H9 (cell line): ENCODE measurements at regions not wholly inside any gene's neighbourhood (a gene's known extent, or its start where the extent isn't known, plus 50 kb on each side); places are given as distances from the start of the nearest gene placed in this dataset.

Experiments used
- DNase-seq: peaks from one replicate; pipeline ENCODE4 v3.0.0-alpha.2; 2017
- H2AFZ ChIP-seq: one replicate; pipeline ENCODE4 v1.6.1; 2013; ENCODE audit warnings: mild to moderate bottlenecking, low read length, control low read depth, moderate library complexity
- H2AK5ac ChIP-seq: 2 replicates; pipeline ENCODE4 v1.6.1; 2013; ENCODE audit warnings: low read length, control low read depth, mixed read lengths; ENCODE audit not compliant: insufficient read length
- H2BK120ac ChIP-seq: one replicate; pipeline ENCODE4 v1.6.1; 2013; ENCODE audit warnings: low read depth, mild to moderate bottlenecking, low read length, control low read depth, inconsistent platforms; ENCODE audit not compliant: poor library complexity, severe bottlenecking
- H2BK12ac ChIP-seq: 2 replicates; pipeline ENCODE4 v1.6.1; 2013; ENCODE audit warnings: low read length, control low read depth, mixed read lengths, low read depth; ENCODE audit not compliant: insufficient read length
- H2BK15ac ChIP-seq: 2 replicates; pipeline ENCODE4 v1.6.1; 2013; ENCODE audit warnings: low read depth, low read length, control low read depth
- H2BK20ac ChIP-seq: one replicate; pipeline ENCODE4 v1.6.1; 2013; ENCODE audit warnings: low read depth, mild to moderate bottlenecking, low read length, control low read depth, inconsistent platforms; ENCODE audit not compliant: poor library complexity, severe bottlenecking
- H2BK5ac ChIP-seq: 2 replicates; pipeline ENCODE4 v1.6.1; 2013; ENCODE audit warnings: low read length, control low read depth, mixed read lengths; ENCODE audit not compliant: insufficient read length
- H3K14ac ChIP-seq: 2 replicates; pipeline ENCODE4 v1.6.1; 2013; ENCODE audit warnings: low read length, control low read depth; ENCODE audit not compliant: insufficient read depth
- H3K18ac ChIP-seq: 2 replicates; pipeline ENCODE4 v1.6.1; 2013; ENCODE audit warnings: low read depth, mild to moderate bottlenecking, mixed read lengths, low read length, control low read depth; ENCODE audit not compliant: insufficient read length
- H3K23ac ChIP-seq: 2 replicates; pipeline ENCODE4 v1.6.1; 2013; ENCODE audit warnings: low read length, control low read depth, mixed read lengths, low read depth; ENCODE audit not compliant: insufficient read length
- H3K23me2 ChIP-seq: 2 replicates; pipeline ENCODE4 v1.6.1; 2013; ENCODE audit warnings: low read depth, mild to moderate bottlenecking, mixed read lengths, low read length, control low read depth; ENCODE audit not compliant: insufficient read length, poor library complexity, severe bottlenecking
- H3K27ac ChIP-seq: 2 replicates; pipeline ENCODE4 v1.5.1; 2013; ENCODE audit warnings: low read length, control low read depth, mixed read lengths, low read depth; ENCODE audit not compliant: insufficient read length
- H3K27me3 ChIP-seq: 2 replicates; pipeline ENCODE4 v1.6.1; 2013; ENCODE audit warnings: low read length, control low read depth, inconsistent platforms; ENCODE audit not compliant: insufficient read depth
- H3K4ac ChIP-seq: 2 replicates; pipeline ENCODE4 v1.6.1; 2013; ENCODE audit warnings: low read depth, mild to moderate bottlenecking, control low read depth, inconsistent platforms, low read length, moderate library complexity
- H3K4me1 ChIP-seq: 2 replicates; pipeline ENCODE4 v1.6.1; 2013; ENCODE audit warnings: low read length, control low read depth, inconsistent platforms; ENCODE audit not compliant: insufficient read depth
- H3K4me2 ChIP-seq: 2 replicates; pipeline ENCODE4 v1.6.1; 2013; ENCODE audit warnings: low read length, control low read depth, mixed read lengths; ENCODE audit not compliant: insufficient read length, insufficient read depth
- H3K56ac ChIP-seq: 2 replicates; pipeline ENCODE4 v1.6.1; 2013; ENCODE audit warnings: low read depth, mild to moderate bottlenecking, mixed read lengths, low read length, control low read depth; ENCODE audit not compliant: insufficient read length
- H3K79me1 ChIP-seq: 2 replicates; pipeline ENCODE4 v1.6.1; 2013; ENCODE audit warnings: low read depth, mild to moderate bottlenecking, moderate library complexity, low read length, control low read depth, inconsistent platforms; ENCODE audit not compliant: insufficient read depth, poor library complexity, severe bottlenecking
- H3K79me2 ChIP-seq: 2 replicates; pipeline ENCODE4 v1.6.1; 2013; ENCODE audit warnings: low read length, control low read depth, inconsistent platforms; ENCODE audit not compliant: insufficient read depth
- H3K9ac ChIP-seq: 2 replicates; pipeline ENCODE4 v1.6.1; 2013; ENCODE audit warnings: low read length, control low read depth, mixed read lengths; ENCODE audit not compliant: insufficient read length; ENCODE audit errors: extremely low read depth
- H3K9me3 ChIP-seq: one replicate; pipeline ENCODE4 v1.6.1; 2013; ENCODE audit warnings: low read depth, low read length, inconsistent platforms; ENCODE audit not compliant: control insufficient read depth
- H3T11ph ChIP-seq: one replicate; pipeline ENCODE4 v1.6.1; 2013; ENCODE audit warnings: mild to moderate bottlenecking, low read length, control low read depth, inconsistent platforms
- H4K20me1 ChIP-seq: one replicate; pipeline ENCODE4 v1.6.1; 2013; ENCODE audit not compliant: control insufficient read depth, insufficient read length, insufficient read depth
- H4K5ac ChIP-seq: 2 replicates; pipeline ENCODE4 v1.6.1; 2013; ENCODE audit warnings: low read depth, mild to moderate bottlenecking, mixed read lengths, low read length, control low read depth; ENCODE audit not compliant: insufficient read length
- H4K8ac ChIP-seq: replicated peaks from 2 replicates; pipeline ENCODE4 v1.6.1; 2013; ENCODE audit warnings: low read length, control low read depth, mixed read lengths, low read depth; ENCODE audit not compliant: insufficient read length
- H4K91ac ChIP-seq: 2 replicates; pipeline ENCODE4 v1.6.1; 2013; ENCODE audit warnings: low read depth, mild to moderate bottlenecking, moderate library complexity, mixed read lengths, low read length, control low read depth; ENCODE audit not compliant: insufficient read length
- H3K27ac Mint-ChIP-seq, 3 experiments: 2 replicates in 2 of 3; 3 replicates in 1 of 3; pipeline ENCODE4 v1.8.0; 2020 to 2021; ENCODE audit warnings: mixed read lengths in 3 of 3, mild to moderate bottlenecking in 1 of 3, moderate library complexity in 1 of 3
- H3K27me3 Mint-ChIP-seq: 2 replicates; pipeline ENCODE4 v1.8.0; 2021; ENCODE audit warnings: low read depth, mild to moderate bottlenecking, moderate library complexity, mixed read lengths
- H3K36me3 Mint-ChIP-seq, 3 experiments: 2 replicates in 2 of 3; 3 replicates in 1 of 3; pipeline ENCODE4 v1.8.0; 2020 to 2021; ENCODE audit warnings: low read depth in 3 of 3, mixed read lengths in 3 of 3; ENCODE audit not compliant: insufficient read depth in 1 of 3
- H3K4me1 Mint-ChIP-seq, 2 experiments: 2 replicates each; pipeline ENCODE4 v1.8.0; 2020; ENCODE audit warnings: mixed read lengths in 2 of 2
- H3K4me3 Mint-ChIP-seq, 2 experiments: 2 replicates in 1 of 2; 3 replicates in 1 of 2; pipeline ENCODE4 v1.8.0; 2020 to 2021; ENCODE audit warnings: mild to moderate bottlenecking in 2 of 2, mixed read lengths in 2 of 2, moderate library complexity in 1 of 2
- H3K9me3 Mint-ChIP-seq, 2 experiments: 2 replicates in 1 of 2; 3 replicates in 1 of 2; pipeline ENCODE4 v1.8.0; 2020; ENCODE audit warnings: mild to moderate bottlenecking in 2 of 2, mixed read lengths in 2 of 2, moderate library complexity in 1 of 2
- CTCF ChIP-seq: fragments of 200-600 bp; sonication (generic); conservative IDR thresholded peaks from 3 replicates; pipeline ENCODE4 v1.8.0; 2021; ENCODE audit warnings: antibody characterized with exemption, mild to moderate bottlenecking
- WGBS: extraction: QIAGEN DNeasy Blood & Tissue Kit; methylation state at CpG from one replicate; pipeline ENCODE4 v1.1.7; 2013; ENCODE audit warnings: missing lambda C conversion rate, low lambda C conversion rate, mixed read lengths; ENCODE audit not compliant: insufficient read length; ENCODE audit errors: extremely low coverage; 5-methylcytosine and 5-hydroxymethylcytosine counted together

- Mint-ChIP-seq H3K4me3 (no peak overlapping the region), H3K9me3 (peaks cover 42 to 62% of the 10 kb centered on the region in 2 experiments), H3K27ac (no peak overlapping the region), H3K36me3 (peaks cover 0 to 5% (median 4%) of the 10 kb centered on the region in 3 experiments; a peak in 4 of 7 replicates), H3K27me3 (peaks cover 2% of the 10 kb centered on the region; the same call in 1 of the 2 replicates), H3K4me1 (0 out of 4 replicates have a peak, but pooled peaks cover 0 to 5% of the 10 kb centered on the region in 2 experiments)
- no peak overlapping the region for H2BK15ac ChIP-seq
- H4K20me1 ChIP-seq, result no peaks in the 10 kb centered on the region
- H3K14ac ChIP-seq, result no peak overlapping the region
- no peak overlapping the region for H3K9ac ChIP-seq
- H3K56ac ChIP-seq, result no peak overlapping the region
- no peak overlapping the region for H2AFZ ChIP-seq
- no peak overlapping the region for H2BK5ac ChIP-seq
- no peak overlapping the region for H3K23ac ChIP-seq
- H2AK5ac ChIP-seq, result no peak overlapping the region
- H2BK20ac ChIP-seq, result no peak overlapping the region
- no peaks in the 10 kb centered on the region for H3K23me2 ChIP-seq
- H3K18ac ChIP-seq, result no peak overlapping the region
- TF ChIP-seq CTCF, result no peak
- no peak overlapping the region for H3T11ph ChIP-seq
- H3K9me3 ChIP-seq, result peaks cover 20% of the 10 kb centered on the region
- no peak overlapping the region for H2BK120ac ChIP-seq
- H3K79me1 ChIP-seq, result no peaks in the 10 kb centered on the region
- no peak overlapping the region for H3K27ac ChIP-seq
- H3K4me2 ChIP-seq, result no peak overlapping the region
- DNase-seq, result no peak
- H3K4me1 ChIP-seq, result no peaks in the 10 kb centered on the region
- no peak overlapping the region for H3K4ac ChIP-seq
- no peaks in the 10 kb centered on the region for H3K79me2 ChIP-seq
- H4K91ac ChIP-seq, result no peak overlapping the region
- no peak overlapping the region for H4K8ac ChIP-seq
- no peaks in the 10 kb centered on the region for H3K27me3 ChIP-seq
- H4K5ac ChIP-seq, result no peak overlapping the region
- H2BK12ac ChIP-seq, result no peak overlapping the region
- no CpG with 5 or more reads among the region's 3 CpGs for WGBS
Observed at GRCh38 chrX:84735025-84735424, 232.8 kb upstream of the HDX start.
